ENCODE measurements at regions not wholly inside any gene's neighbourhood (a gene's known extent, or its start where the extent isn't known, plus 50 kb on each side); places are given as distances from the start of the nearest gene placed in this dataset.
"Not testable (repeated sequence)": the region's sequence is repeated elsewhere in the genome, so short reads cannot be mapped to it uniquely, and the experiment has no call there.

- no peak for TF ChIP-seq CTCF (conservative IDR thresholded peaks at IDR 0.05)
- no peak for TF ChIP-seq ZFX (IDR thresholded peaks at IDR 0.05)
- H3K27ac ChIP-seq, result no peak overlapping the region
These were observed 68.9 kb upstream of the EFNA5 start for GRCh38 chr5:107739661-107740060.

GRCh38 chr5:107736638-107737037, 65.9 kb upstream of the EFNA5 start:
- no peak overlapping the region for H3K27ac ChIP-seq
- TF ChIP-seq ZFX (IDR thresholded peaks at IDR 0.05), result no peak
- TF ChIP-seq CTCF (conservative IDR thresholded peaks at IDR 0.05), result no peak

GRCh38 chr5:107736089-107736488, 65.4 kb upstream of the EFNA5 start:
- H3K27ac ChIP-seq, result not testable (repeated sequence)

GRCh38 chr5:107735558-107735957, 64.8 kb upstream of the EFNA5 start:
- H3K27ac ChIP-seq, result no peak overlapping the region
- TF ChIP-seq ZFX (IDR thresholded peaks at IDR 0.05) (no peak), CTCF (conservative IDR thresholded peaks at IDR 0.05) (no peak)

- no peak overlapping the region for H3K27ac ChIP-seq
- no peak for TF ChIP-seq ZFX (IDR thresholded peaks at IDR 0.05)
- TF ChIP-seq CTCF (conservative IDR thresholded peaks at IDR 0.05), result no peak
These were observed 56.2 kb upstream of the EFNA5 start for GRCh38 chr5:107726896-107727295.

- no peak for TF ChIP-seq CTCF (conservative IDR thresholded peaks at IDR 0.05)
- TF ChIP-seq ZFX (IDR thresholded peaks at IDR 0.05), result no peak
- H3K27ac ChIP-seq, result no peak overlapping the region
These were observed 53.9 kb upstream of the EFNA5 start for GRCh38 chr5:107724642-107725041.

- H3K27ac ChIP-seq, result not testable (repeated sequence)
These were observed 50.5 kb upstream of the EFNA5 start for GRCh38 chr5:107721241-107721640.
